ENCODE measurements at regions not wholly inside any gene's neighbourhood (a gene's known extent, or its start where the extent isn't known, plus 50 kb on each side); places are given as distances from the start of the nearest gene placed in this dataset.
"Not testable (repeated sequence)": the region's sequence is repeated elsewhere in the genome, so short reads cannot be mapped to it uniquely, and the experiment has no call there.

DNA sequence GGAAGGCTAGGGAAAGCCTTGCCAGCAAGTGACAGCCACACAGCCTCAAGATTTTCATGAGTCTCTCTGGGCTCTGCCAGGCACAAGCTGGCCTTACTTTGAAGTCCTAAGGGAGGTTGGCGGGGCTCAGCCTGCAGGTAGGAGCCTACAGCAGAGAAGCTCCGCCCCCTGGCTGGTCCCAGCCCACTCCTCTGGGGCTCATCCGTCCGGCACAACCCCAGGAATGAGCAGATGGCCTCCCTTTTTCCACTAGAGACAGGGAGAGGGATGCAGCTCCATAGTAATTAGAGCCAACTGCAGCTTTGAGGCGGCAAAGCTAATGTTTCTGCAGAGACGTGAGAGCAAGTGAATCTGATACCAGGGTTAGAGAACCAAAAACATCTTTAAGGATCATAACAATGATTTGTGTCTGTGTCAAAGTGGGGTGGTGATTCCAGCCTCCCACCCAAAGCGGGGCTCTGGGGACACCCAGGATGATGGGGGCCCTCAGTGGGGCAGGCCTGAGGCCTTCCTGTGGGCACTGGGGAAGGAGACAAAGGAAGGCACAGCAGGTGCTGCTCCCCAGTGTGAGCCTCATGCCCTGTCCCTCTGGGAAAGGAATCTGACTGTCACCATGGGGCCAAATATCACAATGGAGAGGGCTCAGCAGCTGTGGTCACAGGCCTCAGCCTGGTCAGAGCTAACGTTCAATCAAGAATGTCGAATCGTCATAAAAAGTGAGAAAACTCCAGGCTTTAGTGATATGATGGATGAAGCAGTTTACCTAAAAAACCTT is 61.5 kb downstream of the RBFOX3 start:
- H3K4me1 ChIP-seq: peaks cover 20% of the 10 kb centered on the region
- 0 out of 2 replicates have a peak overlapping the region, but pooled peaks have one; percentile 7 for H3K9ac ChIP-seq
- H3K27ac ChIP-seq: peak overlapping the region; percentile 33; the same call in 1 of the 2 replicates
- H3K27me3 ChIP-seq: no peaks in the 10 kb centered on the region
- H3K4me3 ChIP-seq: no peak overlapping the region
- peak overlapping the region; percentile 48 for H3K4me2 ChIP-seq
- H3K36me3 ChIP-seq: no peaks in the 10 kb centered on the region
- no peaks in the 10 kb centered on the region for H4K20me1 ChIP-seq
- peaks cover 15% of the 10 kb centered on the region for H3K9me3 ChIP-seq
- TF ChIP-seq Cebpa-rat (IDR thresholded peaks at IDR 0.05): no peak

- no peak for TF ChIP-seq Cebpa-rat (IDR thresholded peaks at IDR 0.05)
These were observed 62.7 kb downstream of the RBFOX3 start for GRCh38 chr17:79548116-79548515.

DNA sequence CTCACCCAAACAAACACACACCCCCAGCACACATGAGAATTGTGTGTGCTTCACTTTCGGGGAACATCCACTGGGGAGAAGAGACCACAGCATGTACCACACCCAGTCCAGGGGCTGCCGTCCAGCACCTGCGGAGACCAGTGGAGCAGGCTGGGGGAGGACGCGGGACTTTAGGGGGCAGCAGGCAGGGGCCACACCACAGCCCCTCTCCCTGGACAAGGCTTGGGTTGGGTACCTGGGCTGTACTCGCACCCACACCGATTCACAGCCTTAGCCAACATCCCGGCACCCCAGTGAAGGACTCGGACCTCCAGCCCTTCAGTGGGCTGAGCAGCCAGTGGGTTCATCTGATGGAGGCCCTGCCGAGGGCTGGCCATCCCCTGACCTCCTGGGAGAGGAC is 63.3 kb downstream of the RBFOX3 start:
- H3K4me3 ChIP-seq: no peak overlapping the region
- peaks cover 14% of the 10 kb centered on the region for H3K4me1 ChIP-seq
- no peaks in the 10 kb centered on the region for H3K36me3 ChIP-seq
- H3K9me3 ChIP-seq: peaks cover 5% of the 10 kb centered on the region
- no peak for TF ChIP-seq Cebpa-rat (IDR thresholded peaks at IDR 0.05)
- no peaks in the 10 kb centered on the region for H3K27me3 ChIP-seq
- no peak overlapping the region for H3K27ac ChIP-seq
- H3K9ac ChIP-seq: no peak overlapping the region
- H3K4me2 ChIP-seq: no peak overlapping the region
- H4K20me1 ChIP-seq: no peaks in the 10 kb centered on the region

More at GRCh38 chr17:79548116-79548515, 62.7 kb downstream of the RBFOX3 start:
- no peak overlapping the region for H3K9ac ChIP-seq
- H3K4me3 ChIP-seq: no peak overlapping the region
- no peaks in the 10 kb centered on the region for H4K20me1 ChIP-seq
- peaks cover 14% of the 10 kb centered on the region for H3K4me1 ChIP-seq
- no peaks in the 10 kb centered on the region for H3K27me3 ChIP-seq
- no peak overlapping the region for H3K27ac ChIP-seq
- no peak overlapping the region for H3K4me2 ChIP-seq
- H3K36me3 ChIP-seq: no peaks in the 10 kb centered on the region
- peaks cover 9% of the 10 kb centered on the region for H3K9me3 ChIP-seq

- not testable (repeated sequence) for H3K4me3 ChIP-seq, H3K27me3 ChIP-seq, H4K20me1 ChIP-seq, H3K9ac ChIP-seq, H3K36me3 ChIP-seq, H3K27ac ChIP-seq, H3K9me3 ChIP-seq, H3K4me2 ChIP-seq
- H3K4me1 ChIP-seq: peaks cover 14% of the 10 kb centered on the region
These were observed 63.7 kb downstream of the RBFOX3 start for GRCh38 chr17:79547171-79547570.

- H3K9me3 ChIP-seq: no peaks in the 10 kb centered on the region
- no peak overlapping the region for H3K4me2 ChIP-seq
- no peaks in the 10 kb centered on the region for H3K36me3 ChIP-seq
- H3K27ac ChIP-seq: no peak overlapping the region
- H3K4me3 ChIP-seq: no peak overlapping the region
- no peaks in the 10 kb centered on the region for H4K20me1 ChIP-seq
- no peak for TF ChIP-seq Cebpa-rat (IDR thresholded peaks at IDR 0.05)
- no peak overlapping the region for H3K9ac ChIP-seq
- peaks cover 14% of the 10 kb centered on the region for H3K4me1 ChIP-seq
- H3K27me3 ChIP-seq: no peaks in the 10 kb centered on the region
These were observed 64.5 kb downstream of the RBFOX3 start for GRCh38 chr17:79546386-79546785.

DNA sequence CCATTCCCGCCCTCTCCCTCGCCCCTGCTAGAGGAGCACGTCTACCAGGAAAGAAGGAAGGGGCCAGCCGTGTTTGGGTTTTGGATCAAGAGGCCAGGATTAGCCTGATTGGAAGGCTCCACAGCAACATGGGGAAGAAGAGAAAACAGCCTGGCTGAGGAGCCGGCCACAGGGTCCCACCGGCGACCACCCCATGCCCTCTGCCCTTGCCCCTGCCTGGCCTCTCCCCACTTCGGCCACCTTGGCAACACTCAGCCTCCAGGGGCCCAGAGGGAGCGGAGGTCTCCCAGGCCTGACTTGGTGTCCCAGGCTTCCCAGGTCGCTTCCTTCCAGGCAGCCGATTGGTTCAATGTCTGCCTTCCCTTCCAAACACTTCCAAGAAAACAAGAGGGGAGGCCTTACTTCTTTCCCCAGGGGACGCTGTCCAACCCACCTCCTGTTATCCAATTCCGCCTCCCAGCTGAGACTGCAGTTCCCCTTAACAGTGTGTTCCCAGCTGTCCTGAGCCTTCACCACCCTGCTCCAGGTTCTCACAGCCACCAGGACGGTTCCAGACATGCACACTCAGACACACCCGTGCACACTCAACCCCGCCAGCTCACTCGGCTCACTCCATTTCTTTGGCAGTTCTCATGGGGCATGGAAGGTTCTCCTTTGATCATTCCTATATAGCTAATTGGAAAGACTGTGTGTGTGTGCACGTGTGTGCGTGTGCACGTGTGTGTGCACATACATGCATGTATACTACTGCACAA is 65.4 kb downstream of the RBFOX3 start:
- Histone ChIP-seq H3K9me3 (no peaks in the 10 kb centered on the region), H3K27me3 (no peaks in the 10 kb centered on the region), H3K4me2 (no peak overlapping the region), H3K9ac (no peak overlapping the region), H3K36me3 (no peaks in the 10 kb centered on the region), H4K20me1 (no peaks in the 10 kb centered on the region), H3K27ac (no peak overlapping the region), H3K4me3 (no peak overlapping the region), H3K4me1 (peaks cover 17% of the 10 kb centered on the region)
- no peak for TF ChIP-seq Cebpa-rat (IDR thresholded peaks at IDR 0.05)

DNA sequence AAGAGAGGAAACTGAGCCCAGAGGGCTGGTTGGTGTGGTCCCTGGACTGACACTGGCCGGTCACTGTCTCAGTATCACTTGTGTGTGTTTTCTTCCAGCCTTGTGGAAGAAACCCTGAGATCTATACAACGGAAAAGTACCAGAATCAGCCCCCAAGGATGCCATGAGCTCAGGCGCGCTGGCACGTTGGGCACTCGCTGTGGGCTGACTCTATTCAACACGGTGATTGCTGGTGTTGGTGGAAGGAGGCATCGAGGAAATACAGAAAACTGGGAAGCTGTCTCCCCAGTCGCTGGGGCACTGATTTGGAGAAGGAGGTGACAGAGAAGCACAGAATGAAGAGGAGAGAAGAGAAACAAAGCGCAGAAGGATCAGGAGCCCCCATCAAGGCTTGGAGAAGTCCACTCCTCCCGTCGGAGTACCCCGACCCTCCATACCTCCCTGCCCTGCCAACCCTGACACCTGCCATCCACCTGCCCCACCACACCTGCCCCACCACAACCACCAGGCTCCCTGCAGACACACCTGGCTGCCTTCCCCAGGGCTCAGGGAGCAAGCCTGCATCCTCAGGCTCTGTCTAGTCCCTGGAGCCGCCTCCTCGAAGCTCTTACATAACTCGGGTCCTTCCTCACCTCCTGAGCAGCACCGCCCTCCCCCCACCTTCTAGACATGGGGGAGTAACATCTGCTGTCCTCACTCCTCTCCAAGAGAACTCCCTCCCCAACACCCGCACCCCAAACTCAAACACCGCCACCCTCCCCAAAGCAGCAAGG is 66.5 kb downstream of the RBFOX3 start:
- H4K20me1 ChIP-seq: no peaks in the 10 kb centered on the region
- peaks cover 20% of the 10 kb centered on the region for H3K4me1 ChIP-seq
- H3K36me3 ChIP-seq: no peaks in the 10 kb centered on the region
- no peaks in the 10 kb centered on the region for H3K27me3 ChIP-seq
- no peaks in the 10 kb centered on the region for H3K9me3 ChIP-seq
- no peak overlapping the region for H3K4me2 ChIP-seq
- no peak for TF ChIP-seq Cebpa-rat (IDR thresholded peaks at IDR 0.05)
- H3K9ac ChIP-seq: no peak overlapping the region
- no peak overlapping the region for H3K4me3 ChIP-seq
- no peak overlapping the region for H3K27ac ChIP-seq

DNA sequence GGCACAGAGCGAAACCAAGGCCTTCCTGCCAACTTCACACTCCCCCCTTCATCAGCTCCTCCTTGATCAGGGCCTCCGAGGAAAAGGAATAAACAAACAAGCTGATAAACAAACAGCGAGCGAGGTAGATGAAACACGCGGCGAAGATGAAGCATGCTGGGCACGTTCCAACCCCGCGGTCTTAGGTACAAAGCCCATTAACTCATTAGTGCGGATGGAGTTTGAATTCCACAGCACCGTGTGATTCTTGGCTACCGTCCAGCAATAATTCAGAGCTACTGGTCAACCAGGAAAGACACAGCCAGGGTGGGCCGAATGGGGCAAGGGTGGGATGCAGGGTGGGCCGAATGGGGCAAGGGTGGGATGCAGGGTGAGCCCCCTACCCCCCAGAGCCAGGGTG is 67.3 kb downstream of the RBFOX3 start:
- Histone ChIP-seq H3K27me3 (no peaks in the 10 kb centered on the region), H3K4me2 (no peak overlapping the region), H3K9me3 (no peaks in the 10 kb centered on the region), H3K4me3 (no peak overlapping the region), H3K9ac (no peak overlapping the region), H3K4me1 (peaks cover 21% of the 10 kb centered on the region), H3K36me3 (no peaks in the 10 kb centered on the region), H3K27ac (no peak overlapping the region), H4K20me1 (no peaks in the 10 kb centered on the region)
- no peak for TF ChIP-seq Cebpa-rat (IDR thresholded peaks at IDR 0.05)

GRCh38 chr17:79542718-79543117 is 68.1 kb downstream of the RBFOX3 start:
- no peaks in the 10 kb centered on the region for H3K27me3 ChIP-seq

More at GRCh38 chr17:79542718-79543117, 68.1 kb downstream of the RBFOX3 start:
- Histone ChIP-seq H3K9ac (no peak overlapping the region), H3K4me2 (no peak overlapping the region), H4K20me1 (no peaks in the 10 kb centered on the region), H3K27ac (no peak overlapping the region), H3K4me3 (no peak overlapping the region), H3K36me3 (no peaks in the 10 kb centered on the region), H3K4me1 (peaks cover 29% of the 10 kb centered on the region), H3K9me3 (no peaks in the 10 kb centered on the region)
- TF ChIP-seq Cebpa-rat (IDR thresholded peaks at IDR 0.05): no peak

Measured in BLaER1 (cell line).